GM21381 (cell line): ENCODE measurements at regions not wholly inside any gene's neighbourhood (a gene's known extent, or its start where the extent isn't known, plus 50 kb on each side); places are given as distances from the start of the nearest gene placed in this dataset.
A peak's percentile ranks its signal among the peaks of the same experiment; 100 is the strongest.
"Not testable (repeated sequence)": the region's sequence is repeated elsewhere in the genome, so short reads cannot be mapped to it uniquely, and the experiment has no call there.

Experiments used
- ATAC-seq: cut with Tn5 transposase; IDR thresholded peaks from one replicate; pipeline ENCODE4 v1.9.1; 2021; ENCODE audit warnings: mild to moderate bottlenecking, moderate library complexity; ENCODE audit not compliant: unreplicated experiment

GRCh38 chr1:58206749-58207148 lies 339.8 kb downstream of the OMA1 start:
- no peak for ATAC-seq

GRCh38 chr1:58204284-58204683 lies 342.2 kb downstream of the OMA1 start:
- ATAC-seq: no peak

GRCh38 chr1:58201492-58202106 lies 344.9 kb downstream of the OMA1 start:
- no peak for ATAC-seq

GRCh38 chr1:58200437-58200836 lies 346.1 kb downstream of the OMA1 start:
- no peak for ATAC-seq

- no peak for ATAC-seq
Observed at GRCh38 chr1:58197811-58198210, 348.7 kb downstream of the OMA1 start.

DNA sequence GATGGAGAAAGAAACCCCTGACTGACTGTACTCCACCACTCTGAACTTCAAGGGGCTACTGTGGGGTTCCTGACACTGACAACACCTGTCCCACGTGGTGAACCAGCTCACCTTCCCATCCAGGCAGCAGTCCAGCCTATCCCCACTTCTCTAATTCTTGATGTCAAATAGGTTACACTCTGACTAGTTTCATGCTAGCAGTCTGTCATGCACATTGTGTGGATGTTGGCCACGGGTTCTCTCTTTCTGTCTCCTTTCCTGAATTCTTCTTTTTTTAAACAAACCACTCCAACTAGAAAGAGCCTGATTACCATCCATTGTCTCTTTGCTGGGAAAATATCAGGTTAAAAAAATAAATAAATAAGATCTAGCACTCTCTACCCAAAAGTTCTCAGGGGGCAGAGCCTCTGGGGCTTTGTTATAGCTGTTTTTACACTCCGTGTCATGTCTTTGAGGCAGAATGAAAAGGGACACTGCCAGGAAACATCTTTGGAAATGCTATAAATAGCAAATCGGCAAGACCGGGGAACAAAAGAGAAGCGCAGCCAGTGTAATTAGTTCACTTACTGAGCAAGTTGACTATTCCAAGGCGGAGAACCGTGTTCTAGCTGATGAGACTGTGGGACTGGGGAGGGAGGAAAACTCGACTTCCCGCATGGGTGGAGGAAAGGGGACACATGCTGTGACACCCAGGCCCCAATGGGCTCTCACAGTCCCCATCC lies 356.1 kb downstream of the OMA1 start:
- no peak for ATAC-seq

GRCh38 chr1:58189453-58189852 lies 357.1 kb downstream of the OMA1 start:
- ATAC-seq: no peak

GRCh38 chr1:58183286-58183685 lies 363.2 kb downstream of the OMA1 start:
- no peak for ATAC-seq

GRCh38 chr1:58180537-58180936 lies 366.0 kb downstream of the OMA1 start:
- no peak for ATAC-seq

DNA sequence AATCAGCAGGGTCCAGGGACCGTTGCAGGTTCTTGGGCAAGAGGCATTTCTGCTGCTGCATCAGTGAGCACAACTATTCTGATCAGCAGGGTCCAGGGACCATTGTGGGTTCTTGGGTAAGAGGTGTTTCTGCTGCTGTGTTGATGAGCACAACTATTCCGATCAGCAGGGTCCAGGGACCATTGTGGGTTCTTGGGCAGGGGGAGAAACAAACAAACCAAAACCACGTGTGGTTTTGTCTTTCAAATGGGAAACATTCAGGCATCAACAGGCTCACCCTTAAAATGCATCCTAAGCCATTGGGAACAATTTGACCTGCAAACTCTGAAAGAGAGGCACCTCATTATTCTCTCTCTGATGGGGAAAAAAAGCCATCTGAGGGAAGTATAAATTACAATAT lies 377.4 kb downstream of the OMA1 start:
- ATAC-seq: not testable (repeated sequence)

GRCh38 chr1:58167131-58167530 lies 379.4 kb downstream of the OMA1 start:
- not testable (repeated sequence) for ATAC-seq

DNA sequence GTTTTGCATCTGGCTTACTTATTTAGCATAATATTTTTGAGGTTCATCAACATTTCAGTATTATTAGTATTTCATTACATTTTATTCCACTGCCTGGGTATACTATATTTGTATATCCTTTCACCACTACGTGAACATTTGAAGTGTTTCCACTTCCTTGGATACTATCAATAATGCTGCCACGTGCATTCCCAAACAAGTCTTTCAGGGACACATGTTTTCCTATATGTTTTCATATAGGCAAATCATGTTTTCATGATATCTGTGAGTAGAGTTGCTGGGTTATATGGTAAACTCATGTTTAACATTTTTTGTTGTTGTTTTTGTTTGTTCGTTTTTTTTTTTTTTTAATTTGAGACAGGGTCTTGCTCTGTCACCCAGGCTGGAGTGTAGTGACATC lies 380.1 kb downstream of the OMA1 start:
- ATAC-seq: no peak

DNA sequence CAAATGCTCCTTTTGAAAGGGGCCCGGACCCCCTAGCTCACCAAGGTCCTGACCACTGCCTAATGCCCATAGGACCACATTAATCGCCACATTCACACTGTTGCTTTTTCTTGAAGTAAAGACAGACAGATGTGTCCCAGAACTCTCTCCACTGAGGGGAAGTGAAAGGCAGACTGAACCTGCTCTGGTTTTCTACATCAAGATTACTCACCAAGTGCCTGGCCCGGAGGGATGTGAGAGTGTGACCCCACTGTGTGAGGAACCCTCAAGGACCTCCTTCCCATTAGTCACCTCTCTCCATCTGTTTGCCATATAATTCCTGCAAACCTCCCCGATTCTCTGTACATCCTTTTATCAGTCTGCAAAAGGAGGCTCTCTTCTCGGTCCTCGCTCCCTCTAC lies 381.5 kb downstream of the OMA1 start:
- ATAC-seq: no peak

GRCh38 chr1:58162952-58163550 lies 383.5 kb downstream of the OMA1 start:
- no peak for ATAC-seq

GRCh38 chr1:58159434-58159830 lies 387.1 kb downstream of the OMA1 start:
- no peak for ATAC-seq

- no peak for ATAC-seq
Observed at GRCh38 chr1:58158506-58159433, 387.8 kb downstream of the OMA1 start.

- no peak for ATAC-seq
Observed at GRCh38 chr1:58158016-58158415, 388.5 kb downstream of the OMA1 start.

GRCh38 chr1:58157256-58157655 lies 389.3 kb downstream of the OMA1 start:
- no peak for ATAC-seq

DNA sequence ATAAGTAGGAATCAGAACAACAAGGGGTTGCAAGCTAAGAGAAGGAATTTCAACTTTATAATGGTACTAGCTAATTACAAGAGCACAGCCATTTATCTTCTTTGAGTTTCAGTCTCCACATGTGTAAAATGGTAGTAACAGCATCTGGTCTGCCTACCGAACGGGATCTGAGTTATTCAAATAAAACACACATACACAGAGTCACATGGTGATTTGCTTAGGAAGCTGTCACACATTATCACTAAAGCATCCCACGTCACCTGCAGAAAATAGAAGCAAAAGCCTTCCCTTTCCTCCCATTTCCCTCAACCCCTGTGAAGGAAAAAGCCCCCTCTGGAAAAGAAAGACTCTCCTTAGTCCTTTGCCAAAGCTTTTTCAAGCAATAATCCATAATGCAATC lies 389.7 kb downstream of the OMA1 start:
- no peak for ATAC-seq

GRCh38 chr1:58156124-58156468 lies 390.4 kb downstream of the OMA1 start:
- ATAC-seq: peak; percentile 77

- peak; percentile 48 for ATAC-seq
Observed at GRCh38 chr1:58155418-58156123, 391.0 kb downstream of the OMA1 start.
